HG02973 (cell line): ENCODE measurements at regions not wholly inside any gene's neighbourhood (a gene's known extent, or its start where the extent isn't known, plus 50 kb on each side); places are given as distances from the start of the nearest gene placed in this dataset.

Experiments used
- ATAC-seq: cut with Tn5 transposase; IDR thresholded peaks from one replicate; pipeline ENCODE4 v1.9.1; 2021; ENCODE audit warnings: moderate library complexity; ENCODE audit not compliant: unreplicated experiment

DNA sequence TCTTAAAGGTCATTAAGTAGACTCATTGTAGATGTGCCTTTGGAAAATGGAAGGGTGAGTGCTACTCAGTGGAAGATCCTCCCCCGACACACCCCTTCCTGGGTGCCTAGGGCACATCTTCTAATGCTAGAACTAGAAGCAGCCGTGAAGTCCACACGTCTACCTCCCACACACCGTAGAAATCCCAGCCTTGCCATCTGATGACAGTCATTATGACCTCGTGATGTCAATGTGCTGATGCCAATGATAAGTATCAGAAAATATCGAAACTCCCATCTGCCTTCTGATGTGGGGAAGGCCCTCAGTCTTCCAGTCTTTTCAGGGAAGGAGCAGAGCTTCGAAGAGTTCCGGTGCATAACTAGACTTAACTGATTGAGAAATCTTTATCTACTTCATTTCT lies 282.1 kb upstream of the ROPN1 start:
- ATAC-seq: no peak

DNA sequence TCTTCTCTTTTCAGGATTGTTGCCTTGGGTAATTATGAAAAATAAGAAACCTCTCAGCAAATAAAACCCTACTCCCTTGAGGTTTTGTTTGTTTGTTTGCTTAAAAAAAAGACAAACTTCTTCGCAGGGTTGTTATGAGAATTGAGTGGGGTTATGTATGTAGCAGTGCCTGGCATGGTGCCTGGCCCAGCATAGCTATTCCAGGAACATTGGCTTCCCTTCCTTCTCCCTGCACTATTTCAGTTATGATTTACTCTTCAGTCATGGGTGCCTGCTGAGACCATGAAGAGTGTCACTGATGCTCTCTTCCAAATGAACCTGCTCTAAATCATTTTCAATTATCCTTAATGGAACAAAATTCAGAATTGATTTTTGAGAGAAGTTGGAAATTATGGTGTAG lies 283.5 kb upstream of the ROPN1 start:
- no peak for ATAC-seq

DNA sequence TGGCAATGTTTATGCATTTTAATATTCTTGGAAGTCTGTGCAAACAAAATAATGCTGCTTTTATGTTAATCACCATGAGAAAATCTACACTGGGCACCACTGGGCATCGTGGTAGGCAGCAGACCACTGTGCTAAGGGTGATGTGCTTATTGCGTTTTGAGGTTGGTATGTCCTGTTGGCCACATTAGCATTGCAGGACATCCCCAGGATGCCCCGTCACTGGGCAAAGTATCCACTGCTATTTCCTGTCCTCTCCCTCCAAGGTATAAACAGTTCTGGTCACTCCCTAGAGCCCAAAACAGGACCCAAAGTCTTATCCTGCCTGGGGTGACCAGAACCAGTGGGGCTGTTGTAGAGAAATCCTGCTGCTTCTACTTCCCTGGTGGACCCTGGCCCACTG lies 284.2 kb upstream of the ROPN1 start:
- no peak for ATAC-seq

DNA sequence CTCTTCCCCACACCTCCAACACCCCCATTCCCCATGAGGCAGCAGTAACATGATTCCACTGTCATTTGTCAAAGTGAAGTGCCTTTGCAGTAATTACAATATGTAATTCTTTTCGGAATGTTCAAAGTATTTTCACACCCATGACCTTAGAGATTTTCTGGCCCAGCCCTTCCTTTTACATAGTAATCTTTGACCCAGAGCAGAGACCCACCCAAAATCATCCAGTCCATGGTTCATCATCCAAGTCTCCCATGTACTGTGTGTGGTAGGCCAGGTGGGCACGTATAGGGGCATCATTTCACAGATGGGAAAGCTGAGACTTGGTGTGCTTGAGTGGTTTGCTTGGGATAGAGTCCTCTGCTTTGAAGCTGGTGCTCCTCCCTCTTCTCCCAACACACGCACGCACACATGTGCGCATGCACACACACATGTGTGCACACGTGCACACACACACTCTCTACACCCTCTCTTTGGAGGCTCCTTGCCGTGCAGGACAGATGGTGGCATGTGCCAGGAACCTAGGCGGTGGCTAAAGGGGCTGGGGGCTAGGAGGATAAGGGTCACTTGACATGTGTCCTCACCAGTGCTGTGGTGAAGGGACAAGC lies 284.7 kb upstream of the ROPN1 start:
- ATAC-seq: no peak

DNA sequence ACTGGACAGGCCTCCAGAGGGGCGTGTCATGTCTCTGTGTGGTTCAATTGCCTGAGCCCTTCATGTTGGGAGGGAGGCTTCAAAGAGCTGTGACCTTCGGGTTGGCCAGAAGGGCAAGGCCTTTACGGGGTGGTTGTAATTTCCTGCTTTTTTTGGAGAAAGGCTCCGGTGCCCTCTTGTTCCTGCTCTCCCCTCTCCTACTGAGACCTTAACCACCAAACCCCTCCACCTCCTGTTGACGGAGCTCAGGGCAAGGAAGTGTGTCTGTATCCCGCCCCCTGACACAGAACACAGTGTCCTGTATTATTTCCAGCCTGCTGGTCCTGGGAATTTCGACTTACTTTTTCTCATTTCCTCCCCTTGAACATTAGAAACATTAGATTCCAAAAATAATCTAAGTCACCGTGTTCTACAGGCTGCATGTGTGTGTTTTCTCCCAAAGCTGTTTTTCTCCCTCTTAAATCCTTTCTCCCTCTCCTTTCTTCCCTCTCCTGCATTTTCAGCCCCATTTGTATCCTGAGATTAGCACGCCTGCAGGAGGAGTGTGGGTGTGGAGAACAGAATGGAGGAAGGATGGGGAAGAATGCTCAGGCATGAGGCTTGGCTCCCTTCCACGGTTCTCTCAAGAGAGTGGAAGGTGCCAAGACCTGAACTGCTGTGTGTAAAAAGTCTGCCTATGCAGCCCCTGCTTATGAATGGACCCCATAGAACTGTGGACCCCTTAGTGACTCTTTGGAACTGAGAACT lies 285.4 kb upstream of the ROPN1 start:
- ATAC-seq: no peak

DNA sequence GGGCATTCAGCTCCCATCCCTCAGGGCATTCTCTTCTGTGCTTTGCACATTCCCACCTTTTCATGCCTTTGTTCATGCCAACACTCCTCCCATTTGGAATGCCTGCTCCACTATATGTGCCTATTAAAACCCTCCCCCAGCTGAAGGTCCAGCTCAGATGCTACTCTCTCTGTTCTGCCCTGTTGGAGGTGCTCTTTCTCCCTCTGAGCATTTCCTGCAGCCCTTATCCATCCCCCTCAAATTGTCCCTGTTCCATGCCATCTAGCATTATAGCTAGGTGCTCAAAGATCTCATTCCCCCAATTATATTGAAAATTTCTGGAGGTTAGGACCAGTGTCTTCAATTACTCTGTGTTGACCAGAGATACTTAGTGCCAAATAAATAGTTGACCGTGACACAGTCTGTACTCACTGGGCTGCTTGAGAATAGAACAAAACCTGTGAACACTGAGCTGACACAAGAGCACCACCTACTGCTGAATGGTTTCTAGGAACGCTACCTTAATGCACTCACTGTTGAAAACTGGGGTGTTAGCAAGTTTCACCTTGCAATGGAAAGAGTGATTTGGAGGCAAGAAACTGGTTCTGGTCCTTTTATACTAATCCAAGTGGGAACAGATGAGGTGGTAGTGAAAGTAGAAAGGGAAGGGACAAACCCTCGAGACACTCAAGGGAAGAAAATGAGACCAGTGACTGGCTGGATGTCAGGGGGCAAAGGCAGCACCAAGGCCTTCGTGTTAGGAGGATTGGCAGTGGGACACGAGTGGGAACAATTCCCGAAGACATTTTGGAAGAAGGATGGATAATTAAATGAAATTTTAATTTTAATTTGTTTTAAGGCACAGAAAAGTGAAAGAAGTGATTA lies 289.8 kb upstream of the ROPN1 start:
- no peak for ATAC-seq

DNA sequence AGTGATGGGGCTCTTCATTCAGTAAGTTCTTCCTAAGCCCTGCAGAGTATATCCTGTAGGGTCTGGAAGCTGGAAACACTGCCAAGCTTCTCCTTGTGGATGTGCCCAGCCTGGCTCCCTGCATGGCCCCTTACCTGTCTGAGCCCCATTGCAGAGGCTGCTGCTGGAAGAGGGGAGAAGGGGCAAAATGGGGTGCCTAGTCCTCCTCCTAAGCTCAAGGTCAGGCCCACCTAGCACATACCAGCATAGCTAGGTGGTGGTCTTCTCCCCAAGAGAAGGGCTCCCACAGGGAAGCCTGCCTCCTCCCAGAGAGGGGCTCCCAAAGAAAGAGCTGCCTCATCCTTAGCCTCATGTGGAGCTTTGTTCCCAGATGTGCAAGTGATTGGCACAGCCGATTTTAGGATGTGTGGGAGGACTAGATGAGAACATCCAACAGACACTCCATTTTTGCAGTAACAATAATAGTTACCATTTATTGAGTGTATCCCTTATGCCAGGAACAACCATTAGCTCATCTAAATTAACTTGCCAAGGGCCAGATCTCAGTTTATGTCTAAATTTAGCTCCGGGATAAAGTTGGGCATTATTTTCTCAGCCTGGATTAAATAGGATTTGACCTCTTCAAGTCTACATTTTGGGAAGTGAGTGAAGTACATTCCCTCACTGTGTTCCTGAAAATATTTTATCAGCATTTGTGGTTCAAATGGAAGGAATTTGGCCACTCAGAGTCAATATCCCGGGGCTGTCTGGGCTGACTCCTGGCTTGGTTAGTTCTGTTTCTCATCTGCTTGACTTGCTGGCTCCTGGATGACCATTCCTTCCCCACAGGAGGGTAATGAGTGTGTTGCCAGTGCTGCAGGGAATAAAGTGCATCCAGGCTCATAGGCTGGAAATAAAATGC lies 291.1 kb upstream of the ROPN1 start:
- ATAC-seq: no peak

DNA sequence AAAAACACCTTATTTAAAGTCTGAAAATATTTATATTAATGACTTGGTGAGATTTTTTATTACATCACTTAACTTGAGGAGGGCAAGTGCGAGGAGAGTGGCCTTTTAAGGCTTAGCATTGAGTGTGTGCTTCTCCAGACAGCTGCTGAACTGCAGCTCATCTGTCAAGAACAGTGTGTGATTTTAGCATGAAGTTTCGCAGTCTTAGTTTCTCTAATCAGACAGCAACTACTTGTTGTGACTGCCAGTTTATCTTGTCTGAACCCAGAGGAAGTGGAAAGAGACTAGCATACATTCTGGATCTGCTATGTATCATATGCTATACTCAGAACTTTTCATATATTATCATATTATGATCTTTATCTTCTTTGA lies 291.7 kb upstream of the ROPN1 start:
- no peak for ATAC-seq

DNA sequence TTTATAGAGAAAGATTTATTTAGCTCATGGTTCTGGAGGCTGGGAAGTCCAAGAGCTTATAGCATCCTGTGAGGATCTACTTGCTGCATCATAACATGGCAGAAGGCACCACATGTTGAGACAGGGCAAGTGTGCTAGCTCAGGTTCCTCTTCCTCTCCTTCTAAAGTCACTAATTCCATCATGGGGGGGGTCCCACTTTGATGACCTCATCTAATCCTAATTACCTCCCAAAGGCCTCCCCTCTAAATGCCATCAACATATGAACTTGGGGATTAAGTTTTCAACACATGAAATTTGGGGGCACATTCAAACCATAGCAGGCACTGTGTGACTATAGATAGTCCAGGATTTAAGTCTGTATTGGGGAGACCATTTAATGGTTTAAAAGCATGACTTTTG lies 297.1 kb upstream of the ROPN1 start:
- ATAC-seq: no peak

DNA sequence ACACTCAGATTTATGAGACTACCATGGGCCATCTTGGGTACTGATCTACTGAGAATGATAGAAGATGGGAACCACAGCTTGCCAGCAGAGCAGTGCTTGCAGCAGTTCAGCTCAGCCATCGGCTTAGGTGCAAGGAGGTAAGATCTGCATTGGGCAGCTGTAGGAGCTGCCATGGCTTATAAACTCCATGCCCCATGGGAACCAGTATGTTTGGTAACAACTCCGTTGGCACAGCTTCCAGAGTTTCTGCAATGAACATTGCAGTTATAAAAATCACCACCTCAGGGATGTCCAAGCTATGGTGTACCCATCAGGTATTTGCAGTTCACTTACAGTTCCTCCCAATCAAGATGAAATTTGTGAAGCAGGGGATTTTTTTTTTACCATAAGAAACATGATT lies 299.1 kb upstream of the ROPN1 start:
- ATAC-seq: no peak

DNA sequence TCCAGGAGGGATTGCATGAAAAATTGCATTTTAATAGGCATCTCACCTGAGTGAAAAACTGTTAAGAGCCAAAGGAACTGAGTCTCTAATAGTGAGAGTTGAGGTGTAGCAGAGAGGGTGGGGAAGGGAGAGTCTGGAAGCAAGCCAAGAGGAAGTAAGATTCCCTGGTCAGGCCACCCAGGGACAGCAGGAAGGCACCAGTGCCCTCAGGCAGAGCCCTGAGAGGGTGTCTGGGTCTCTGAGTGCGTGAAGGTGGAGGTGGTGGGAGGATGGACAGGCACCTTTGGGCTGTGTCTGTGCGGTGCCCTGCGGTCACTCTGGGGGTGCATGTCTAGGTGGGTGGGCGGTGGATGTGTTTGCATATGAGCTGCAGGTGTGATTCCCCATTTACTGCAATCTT lies 300.4 kb upstream of the ROPN1 start:
- no peak for ATAC-seq

DNA sequence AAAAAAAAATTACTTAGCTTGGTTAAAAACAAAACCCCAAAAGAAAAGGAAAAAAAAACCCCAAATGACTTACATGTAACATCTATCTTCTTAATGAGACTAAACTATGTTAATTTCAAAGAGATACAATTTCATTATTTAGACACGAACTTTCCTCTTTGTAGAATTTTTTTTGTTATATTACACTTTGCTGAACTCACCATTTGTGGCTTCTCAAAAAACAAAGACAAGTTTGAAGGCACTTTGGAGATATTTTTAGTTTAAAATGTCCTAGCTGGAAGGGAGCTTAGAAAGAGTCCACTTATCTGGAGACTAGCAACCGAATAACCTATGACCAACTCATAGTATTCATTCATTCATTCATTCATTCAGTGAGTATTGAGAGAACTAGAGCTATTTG lies 301.7 kb upstream of the ROPN1 start:
- ATAC-seq: no peak

DNA sequence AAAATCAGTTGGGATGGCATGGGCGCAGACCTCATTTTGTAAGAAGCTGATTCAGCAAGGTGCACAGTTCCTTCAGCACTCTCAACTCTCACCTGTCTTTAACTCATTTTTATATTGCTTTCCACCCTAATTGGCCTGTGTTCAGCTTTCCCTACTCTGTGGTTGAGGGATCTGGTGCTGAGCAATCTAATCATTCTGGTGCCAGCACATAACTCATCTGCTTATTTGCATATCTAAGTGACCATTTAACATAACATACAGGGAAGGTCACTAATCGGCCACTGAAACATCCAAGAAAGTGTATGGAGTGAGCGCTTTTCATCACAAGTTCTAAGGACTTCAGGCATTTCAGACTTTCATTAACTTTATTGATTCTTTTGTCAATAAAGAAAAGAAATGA lies 303.4 kb upstream of the ROPN1 start:
- no peak for ATAC-seq

DNA sequence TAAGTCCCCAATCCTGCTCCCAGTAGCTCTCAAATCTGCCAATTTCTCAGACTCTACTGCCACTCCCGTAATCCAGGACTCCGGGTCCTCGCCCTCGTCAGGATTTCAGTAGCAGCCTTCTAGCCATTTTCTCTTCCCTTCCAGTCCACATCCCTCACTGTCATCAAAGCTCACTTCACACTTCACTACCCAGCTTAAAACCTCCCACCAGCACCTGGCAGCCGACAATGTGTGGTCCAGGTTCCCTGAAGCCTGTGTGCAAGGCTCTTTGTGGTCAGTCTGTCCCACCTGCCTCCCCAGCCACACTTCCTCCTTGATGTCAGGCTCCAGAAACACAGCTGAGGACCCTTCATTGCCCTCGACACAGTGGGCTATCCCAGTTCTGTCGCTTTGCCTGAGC lies 304.5 kb upstream of the ROPN1 start:
- ATAC-seq: no peak

DNA sequence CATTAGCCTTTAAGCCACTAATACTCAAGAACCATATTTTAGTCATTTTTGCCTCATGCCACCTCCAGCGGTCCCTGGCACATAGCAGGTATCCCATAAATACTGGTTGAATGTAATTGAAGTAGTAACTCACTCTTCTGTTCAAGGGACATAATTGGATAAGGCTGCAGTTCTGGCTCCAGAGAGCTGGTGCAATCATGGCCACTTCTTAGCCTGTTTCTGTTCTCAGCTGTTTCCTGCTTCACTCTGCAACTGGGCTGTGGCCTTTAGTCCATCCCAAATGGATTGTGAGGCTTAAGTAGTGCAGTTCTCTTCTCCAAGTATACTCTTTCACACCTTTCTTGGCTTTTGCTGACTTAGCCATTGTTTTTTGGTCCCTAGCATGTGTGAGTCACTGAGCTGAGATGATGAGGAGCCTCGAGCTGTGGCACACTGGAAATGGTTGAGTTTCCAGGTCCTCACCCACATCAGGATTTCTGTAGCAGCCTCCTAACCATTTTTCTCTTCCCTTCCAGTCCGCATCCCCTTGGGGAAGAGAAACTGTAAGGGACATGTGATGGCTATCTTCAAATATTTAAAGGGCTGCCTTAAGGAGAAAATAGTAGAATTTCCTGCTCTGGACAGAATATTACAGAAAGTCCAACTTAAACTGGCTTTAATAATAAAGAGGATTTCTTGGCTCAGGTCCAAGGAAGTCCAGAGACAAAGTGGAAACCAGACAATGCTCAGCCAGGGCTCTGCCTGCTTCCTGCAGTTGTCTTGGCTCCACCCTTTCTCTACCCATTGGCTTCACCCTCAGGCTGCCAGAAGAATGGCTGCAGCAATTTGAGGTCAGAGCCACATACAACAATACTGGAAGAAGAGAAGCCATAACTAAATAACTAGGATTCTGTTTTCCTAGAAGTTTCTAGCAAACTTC lies 305.4 kb upstream of the ROPN1 start:
- no peak for ATAC-seq

DNA sequence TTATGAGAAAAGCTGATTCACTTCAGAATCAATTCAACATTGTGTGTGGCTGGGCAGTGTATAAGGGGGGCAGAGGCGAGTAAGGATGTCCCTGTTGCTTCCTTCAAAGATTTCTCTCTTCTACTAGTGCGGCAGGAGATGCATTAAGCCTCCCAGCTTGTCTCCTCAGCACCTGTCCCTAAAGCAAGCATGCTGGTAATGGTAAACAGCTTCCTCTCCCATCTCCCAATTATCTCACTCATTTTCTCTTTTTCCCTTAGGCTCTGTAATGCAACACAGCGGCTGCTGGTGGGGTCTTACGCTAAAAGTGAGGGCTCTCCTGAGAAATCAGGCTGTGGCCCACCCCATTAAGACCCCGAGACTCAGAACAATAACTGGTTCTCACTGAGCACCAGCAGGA lies 306.4 kb upstream of the ROPN1 start:
- ATAC-seq: no peak

DNA sequence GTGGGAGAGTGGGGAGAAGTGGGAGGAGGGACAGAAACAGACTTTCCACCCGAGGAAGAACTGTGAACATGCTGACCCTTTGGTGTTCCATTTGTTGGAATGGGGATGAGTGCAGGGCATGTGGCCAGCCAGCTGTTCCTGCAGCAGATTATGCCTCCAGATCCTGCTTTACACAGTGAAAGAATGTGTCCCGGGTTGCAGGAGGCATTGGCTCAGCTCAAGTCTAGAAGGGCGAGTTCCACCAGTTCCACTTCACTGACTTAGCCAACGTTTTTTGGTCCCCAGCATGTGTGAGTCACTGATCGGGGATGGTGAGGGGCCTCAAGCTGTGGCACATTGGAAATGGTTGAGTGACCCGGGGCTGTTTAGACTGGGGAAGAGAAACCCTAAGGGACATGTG lies 307.0 kb upstream of the ROPN1 start:
- no peak for ATAC-seq

DNA sequence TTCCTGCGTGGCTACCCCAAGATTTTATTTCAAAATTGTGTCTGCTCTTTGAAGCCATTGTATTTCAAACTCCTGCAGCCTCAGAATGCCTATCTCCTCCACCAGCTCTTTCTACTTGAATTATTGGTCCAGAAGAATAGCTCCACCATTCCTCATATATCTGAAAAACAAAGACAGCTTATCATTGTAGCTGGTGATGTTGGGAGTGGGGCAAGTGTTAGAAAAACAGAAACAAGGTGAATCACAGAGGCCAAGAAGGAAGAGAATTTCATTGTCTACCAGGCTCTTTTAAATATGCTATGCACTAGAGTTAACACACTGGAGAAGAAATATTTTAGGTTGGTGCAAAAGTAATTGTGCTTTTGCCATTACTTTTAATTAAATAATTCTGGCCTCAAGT lies 307.9 kb upstream of the ROPN1 start:
- ATAC-seq: no peak

DNA sequence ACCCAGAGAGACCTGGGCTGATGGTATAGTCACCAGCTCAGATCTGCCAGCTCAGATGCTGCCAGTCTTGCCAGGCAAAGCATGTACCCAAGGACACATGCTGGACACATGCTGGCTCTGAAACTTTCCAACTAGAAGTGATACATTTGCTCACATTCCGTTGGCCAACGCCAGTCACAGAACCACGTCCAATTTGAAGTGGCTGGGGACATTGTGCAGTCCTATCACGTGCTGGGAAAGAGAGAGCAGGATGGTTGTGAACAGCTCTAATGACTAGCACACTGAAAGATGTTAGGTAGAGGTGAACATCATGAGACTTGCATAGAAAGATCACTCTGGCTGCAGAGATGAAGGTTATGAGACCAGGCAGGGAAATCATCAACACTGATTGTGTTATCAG lies 308.5 kb upstream of the ROPN1 start:
- ATAC-seq: no peak

DNA sequence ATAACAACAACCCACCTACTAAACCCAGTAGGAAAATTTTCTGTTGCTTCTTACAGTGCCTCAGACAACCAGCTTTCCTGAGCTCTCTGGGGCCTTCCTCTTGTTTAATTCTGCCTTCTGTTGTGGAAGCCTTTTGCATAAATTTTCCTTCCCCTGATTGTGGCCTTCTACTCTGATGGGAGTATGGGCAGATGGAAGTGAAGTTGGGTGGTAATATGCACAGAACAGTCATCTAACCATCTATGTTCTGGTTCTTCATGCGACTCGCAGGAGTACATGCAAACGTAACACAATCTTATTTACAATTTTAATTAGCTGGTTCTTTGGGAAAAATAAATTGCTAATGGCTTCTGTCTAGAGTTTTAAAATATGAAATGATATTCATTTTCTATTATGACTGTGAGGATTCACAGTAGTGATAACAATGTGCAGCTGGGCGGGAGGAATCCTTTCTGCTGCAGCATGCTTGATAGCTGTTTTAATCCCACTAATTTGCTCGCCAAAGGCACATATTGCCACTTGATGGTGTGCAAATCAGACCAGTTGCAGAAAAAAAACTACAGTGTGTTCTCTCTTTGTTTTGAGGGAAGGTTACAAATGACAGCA lies 311.5 kb upstream of the ROPN1 start:
- no peak for ATAC-seq
